ENCODE measurements at regions not wholly inside any gene's neighbourhood (a gene's known extent, or its start where the extent isn't known, plus 50 kb on each side); places are given as distances from the start of the nearest gene placed in this dataset.
"Not testable (repeated sequence)": the region's sequence is repeated elsewhere in the genome, so short reads cannot be mapped to it uniquely, and the experiment has no call there.

DNA sequence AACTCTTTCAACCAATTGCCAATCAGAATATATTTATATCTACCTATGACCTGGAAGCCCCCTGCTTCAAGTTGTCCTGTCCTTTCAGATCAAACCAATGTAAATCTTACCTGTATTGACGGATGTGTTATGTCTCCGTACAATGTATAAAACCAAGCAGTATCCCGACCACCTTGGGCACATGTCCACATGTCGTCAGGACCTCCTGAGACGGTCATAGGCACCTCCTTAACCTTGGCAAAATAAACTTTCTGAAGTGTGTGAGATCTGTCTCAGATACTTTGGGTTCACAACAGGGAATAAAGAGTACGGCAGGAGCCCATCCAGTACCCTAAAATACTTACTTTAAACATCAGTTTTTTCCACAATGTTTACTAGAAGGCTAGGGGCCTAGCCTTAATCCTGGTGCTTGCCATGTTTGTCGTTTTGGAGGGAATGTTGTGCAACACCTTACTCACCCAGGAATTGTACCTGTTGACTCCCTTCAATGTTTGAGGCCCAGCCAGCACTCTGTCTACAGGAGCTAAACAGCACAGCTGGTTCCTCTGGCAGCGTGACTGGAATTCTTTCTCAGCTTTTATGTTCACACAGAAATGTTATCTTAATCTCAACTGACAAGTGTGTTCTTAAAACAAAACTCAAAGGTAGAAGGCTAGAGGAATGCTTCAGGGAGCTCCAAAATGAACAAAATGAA lies 90.8 kb upstream of the USP25 start:
- DNase-seq, result no peak

DNA sequence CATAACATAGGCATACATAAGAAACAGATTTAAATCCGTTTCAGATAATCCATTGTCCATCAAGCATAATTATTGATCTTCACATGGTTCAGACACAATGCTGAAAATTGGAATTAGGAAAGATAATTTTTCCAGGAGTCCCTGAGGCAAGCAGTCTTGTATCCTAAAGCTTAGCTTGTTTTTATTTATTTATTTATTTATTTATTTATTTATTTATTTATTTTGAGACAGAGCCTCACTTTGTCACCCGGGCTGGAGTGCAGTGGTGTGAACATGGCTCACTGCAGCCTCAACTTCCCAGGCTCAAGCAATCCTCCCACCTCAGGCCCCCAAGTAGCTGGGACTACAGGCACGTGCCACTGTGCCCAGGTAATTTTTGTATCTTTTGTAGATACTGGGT lies 89.7 kb upstream of the USP25 start:
- not testable (repeated sequence) for DNase-seq

DNA sequence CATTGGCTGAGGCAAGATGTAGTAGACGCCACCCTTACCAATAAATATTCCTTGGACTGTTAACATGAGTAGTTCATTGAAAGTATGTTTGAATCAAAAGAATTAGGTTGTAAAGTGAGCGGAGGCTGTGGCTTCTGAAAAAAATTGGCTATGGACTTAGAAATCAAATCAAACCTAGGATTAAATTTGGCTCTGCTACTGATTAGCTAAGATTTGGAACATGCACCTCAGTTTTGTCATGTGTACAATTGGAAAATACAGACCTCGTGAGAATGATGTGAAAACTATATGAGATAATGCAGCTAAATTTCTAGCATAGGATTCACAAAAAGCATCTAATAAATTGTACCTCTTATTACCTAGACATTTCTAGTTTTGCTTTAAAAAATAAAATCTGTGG lies 85.3 kb upstream of the USP25 start:
- no peak for DNase-seq

DNA sequence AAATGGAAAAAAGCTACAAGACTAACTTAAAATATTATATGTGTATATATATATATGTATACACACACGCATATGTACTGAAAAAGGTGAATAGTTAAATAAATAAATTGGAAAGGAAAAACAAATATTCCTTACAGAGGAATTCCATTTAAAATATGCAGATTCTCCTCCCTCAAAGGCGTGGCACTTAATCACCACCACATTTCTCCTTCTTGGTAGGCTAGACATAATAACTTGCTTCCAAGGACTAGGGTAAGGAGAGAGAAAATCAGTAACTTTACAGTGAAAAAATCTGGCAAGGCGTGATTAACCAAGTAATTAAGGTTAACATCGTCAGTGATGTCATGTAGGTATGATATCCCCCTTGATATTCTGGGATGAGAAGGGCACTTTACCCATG lies 84.0 kb upstream of the USP25 start:
- DNase-seq, result no peak

DNA sequence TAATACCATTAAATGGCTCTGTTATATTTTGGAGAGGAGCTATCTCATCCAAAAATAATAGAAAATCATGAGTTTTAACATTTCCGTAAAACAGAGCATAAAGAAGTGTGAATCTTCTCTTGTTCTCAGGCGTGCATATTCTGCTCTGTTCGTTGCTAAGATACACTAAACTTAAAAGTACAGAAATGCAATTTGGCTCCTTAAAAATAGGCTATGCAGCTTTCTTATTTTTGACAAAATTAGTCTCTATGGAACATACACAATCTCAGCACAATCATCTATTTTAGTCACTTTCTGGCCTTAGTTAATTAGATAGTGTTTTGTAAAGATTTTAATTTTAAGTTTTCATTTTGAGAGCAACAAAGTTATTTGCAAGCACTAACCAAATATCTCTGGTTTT lies 79.0 kb upstream of the USP25 start:
- DNase-seq, result no peak

DNA sequence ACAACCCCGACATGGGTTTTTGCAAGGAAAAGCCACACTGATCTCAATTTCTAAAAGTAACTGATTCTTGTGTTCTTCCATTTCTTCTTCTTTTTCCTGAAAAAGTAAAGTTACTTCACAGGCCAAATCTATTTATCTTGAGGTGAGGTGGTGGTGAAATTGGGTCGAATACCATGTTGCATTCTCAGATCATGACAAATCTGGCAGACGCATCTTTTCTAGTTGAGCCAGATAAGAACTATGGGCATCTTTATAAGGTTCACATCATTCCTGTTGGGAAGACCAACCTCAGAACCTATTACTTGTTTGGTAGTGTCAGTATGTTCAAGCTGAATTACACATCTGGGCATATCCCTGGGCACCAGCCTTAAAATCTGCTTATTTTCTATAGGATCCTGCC lies 78.6 kb upstream of the USP25 start:
- no peak for DNase-seq

DNA sequence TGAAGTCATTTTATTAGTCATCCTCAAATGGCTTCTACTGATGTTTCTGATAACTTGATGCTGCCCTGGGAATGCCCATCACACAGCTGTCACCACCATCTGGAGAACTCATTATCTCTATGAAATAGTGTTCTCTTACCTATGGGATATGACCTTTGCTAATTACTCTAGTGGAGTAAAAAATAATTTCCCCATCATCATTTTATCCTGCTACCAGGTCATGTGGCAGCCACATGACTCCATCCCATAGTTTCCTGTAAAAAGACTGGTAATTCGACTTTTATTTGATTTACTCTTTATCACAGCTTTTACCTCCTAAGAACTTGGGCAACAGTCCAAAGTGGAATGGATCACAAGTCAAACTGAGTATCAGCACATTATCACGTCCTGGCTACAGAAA lies 76.1 kb upstream of the USP25 start:
- DNase-seq, result no peak

DNA sequence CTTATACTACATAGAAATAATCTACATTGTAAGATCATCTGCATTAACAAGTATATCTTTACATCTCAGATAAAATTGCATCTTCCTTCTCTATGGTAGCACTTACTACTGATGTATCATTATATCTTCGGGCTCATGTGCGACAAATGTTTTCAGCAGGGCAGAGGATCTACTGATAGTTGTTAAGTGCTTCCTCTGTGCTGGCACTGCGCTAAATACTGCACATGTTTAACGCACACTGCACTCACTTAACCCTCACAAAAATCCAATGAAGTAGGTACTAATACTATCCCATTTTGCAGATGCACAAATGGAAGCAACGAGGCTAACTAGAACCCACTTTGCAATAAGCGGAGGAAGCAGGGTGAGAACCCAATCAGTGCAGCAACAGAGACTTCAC lies 75.6 kb upstream of the USP25 start:
- DNase-seq, result no peak

DNA sequence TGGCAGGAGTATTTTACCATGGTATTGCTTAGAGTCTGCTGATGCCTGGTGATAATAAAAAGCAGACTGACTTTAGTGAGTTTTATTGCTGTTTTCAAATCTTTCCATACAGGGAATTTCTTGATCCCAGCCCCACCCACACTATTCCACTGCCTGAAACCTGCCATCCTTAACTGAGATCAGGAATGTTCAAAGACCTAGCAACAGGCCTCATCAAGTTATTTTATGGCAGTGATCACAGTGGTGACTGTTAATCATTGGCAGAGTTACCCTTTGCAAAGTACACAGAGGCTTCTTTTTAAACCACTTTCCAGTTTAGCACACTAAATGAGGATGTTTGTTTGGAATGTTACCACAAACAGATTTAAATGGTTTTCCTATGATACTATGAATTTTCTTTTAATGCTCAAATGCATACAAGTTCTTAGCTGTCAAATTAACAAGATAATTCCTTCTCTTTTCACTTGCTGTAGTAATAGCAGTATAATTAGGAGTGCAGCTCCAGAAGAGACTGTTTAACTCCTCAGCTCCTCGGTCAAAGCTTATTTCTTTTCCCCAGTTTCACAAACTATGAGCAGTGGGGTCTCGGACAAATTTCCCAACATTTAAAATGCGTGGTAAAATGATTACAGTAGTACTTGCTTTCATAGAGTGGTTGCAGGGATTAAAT lies 69.9 kb upstream of the USP25 start:
- DNase-seq, result no peak

DNA sequence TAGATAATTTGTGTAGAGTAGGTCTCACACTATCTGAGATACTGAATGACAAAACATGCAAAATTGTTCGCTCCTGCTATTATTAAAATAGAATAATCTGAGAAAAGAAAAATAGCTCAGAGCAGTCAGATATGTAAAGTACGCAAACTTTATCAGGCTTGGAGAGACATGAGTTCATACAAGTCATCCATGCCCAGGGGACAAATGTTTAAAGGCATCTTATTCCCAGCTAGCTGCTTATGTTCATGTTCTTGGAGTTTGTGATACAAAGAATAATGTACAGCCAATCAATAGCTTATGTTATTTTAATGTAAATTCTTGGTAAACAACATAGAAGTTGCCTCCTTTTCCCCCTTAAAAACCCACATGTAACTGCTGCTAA lies 69.4 kb upstream of the USP25 start:
- no peak for DNase-seq

DNA sequence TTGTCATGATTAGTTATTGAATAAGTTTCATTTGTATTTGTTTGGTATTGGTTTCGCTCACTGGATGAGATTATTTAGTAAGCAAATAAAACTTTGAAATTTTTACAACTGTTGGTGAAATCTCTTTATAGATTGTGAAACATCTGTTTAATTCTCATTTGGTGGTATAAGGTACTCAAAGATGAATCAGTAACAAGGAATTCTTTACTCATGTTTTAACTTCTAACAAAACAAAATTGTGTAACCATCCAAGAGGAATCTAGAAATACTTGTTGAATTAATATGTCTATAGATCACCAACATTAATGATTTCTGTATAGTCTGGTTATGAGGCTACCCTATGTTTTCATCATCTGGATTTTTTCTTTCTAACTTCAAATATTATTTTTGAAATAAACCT lies 62.8 kb upstream of the USP25 start:
- no peak for DNase-seq

DNA sequence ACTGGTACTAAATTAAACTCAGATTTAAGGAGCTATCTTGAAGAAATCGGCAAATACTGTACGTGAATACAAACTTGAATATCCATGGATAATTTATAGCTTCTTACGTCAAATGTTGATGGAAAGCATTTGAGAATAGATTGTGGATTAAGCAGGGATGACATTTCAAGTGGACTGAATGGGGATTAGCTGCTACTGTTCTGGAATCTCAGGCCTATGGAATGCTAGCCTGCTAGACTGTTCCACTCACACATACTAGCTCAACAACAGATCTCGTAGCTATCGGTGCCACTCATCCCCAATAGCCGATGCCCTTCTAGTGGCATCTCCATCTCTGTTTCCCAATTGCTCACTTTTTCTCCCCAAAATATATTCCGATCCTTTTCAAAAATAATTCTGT lies 62.0 kb upstream of the USP25 start:
- DNase-seq, result no peak

DNA sequence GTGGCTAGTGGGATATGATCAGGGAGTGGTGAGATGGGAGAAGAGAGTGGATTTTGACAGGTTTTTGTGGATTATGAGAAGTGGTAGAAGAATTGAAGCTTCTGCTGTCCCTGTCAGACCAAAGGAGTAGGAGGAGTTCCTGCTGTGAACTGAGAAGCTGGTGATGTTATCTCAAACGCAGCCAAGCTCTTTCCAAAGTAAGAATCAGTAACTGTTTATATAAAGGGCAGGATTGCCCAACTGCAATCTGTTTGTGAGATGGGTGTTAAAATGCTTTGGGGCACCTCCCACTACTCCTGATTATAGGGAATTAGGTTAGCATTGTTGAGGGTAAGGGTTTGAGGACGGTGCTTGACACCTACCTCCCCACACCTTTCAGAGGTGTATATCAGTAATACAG lies 60.5 kb upstream of the USP25 start:
- DNase-seq, result no peak

DNA sequence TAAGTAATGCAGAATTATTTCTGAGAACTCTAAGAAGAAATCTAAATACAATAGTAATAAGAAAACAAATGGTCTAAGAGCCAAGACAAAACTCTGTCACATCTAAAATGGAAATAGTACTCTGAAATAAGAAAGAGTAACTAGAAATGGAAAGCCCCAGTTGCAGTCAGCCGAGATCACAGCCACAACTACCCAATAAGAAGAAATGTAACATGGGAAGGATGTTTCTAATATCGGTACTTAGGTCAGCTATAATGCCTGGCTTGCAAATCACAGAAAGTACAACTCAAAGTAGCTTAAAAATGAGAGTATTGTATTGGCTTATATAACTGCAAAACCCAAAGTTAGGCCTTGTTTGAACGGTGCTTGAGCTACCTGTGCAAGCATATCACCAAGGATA lies 58.6 kb upstream of the USP25 start:
- DNase-seq, result no peak

DNA sequence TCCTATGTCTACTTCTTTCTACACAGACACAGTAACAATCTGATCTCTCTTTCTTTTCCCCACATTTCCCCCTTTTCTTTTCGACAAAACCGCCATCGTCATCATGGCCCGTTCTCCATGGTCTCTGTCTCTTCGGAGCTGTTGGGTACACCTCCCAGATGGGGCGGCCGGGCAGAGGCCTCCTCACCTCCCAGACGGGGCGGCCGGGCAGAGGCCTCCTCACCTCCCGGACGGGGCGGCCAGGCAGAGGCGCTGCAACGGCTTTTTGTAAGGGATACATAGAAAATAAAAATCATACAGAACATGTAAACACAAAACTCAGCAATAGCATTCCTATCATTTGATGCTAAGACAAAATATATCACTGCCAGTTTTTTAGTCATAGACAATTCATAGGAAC lies 57.2 kb upstream of the USP25 start:
- DNase-seq, result not testable (repeated sequence)

DNA sequence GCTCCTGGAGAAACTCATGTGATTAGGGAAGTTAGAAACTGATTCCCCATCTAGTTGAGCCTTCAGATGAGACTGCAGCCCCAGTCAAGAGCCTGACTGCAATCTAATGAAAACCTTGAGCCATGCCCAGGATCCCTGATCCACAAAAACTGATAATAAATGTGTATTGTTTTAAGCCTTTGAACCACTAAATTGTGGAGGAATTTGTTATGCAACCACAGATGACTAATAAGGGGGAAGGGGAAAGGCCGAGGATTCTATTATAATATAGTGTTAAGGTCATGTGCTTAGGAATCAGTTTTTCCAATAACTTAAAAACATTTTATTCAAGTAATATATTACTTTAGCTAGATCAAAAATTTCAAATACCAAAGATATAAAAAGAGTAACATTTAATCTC lies 52.8 kb upstream of the USP25 start:
- no peak for DNase-seq

DNA sequence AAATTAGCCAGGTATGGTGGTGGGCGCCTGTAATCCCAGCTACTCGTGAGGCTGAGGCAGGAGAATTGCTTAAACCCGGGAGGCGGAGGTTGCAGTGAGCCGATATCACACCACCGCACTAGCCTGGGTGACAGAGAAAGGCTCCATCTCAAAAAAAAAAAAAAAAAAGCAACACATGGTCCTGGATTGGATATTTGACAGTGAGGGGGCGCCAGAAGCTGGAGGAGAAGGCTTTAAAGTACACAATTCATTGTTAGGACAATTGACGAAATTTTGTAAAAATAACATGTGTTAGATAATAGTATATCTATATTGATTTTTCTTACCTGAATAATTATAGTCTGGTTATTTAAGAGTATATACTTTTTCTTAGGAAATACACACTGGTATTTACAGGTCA lies 50.2 kb upstream of the USP25 start:
- peak in 1 of 2 experiments; percentile 2 for DNase-seq
